BLaER1 treated with 17β-estradiol and CSF1 and Interleukin-3, amounts not matched to agents 10 nM and 100 nM (cell line): ENCODE measurements at regions not wholly inside any gene's neighbourhood (a gene's known extent, or its start where the extent isn't known, plus 50 kb on each side); places are given as distances from the start of the nearest gene placed in this dataset.

Experiments used
- H3K27ac ChIP-seq, 11 experiments: shearing (Covaris generic); formaldehyde crosslinking; 2 replicates each; pipeline ENCODE4 v1.8.1; 2022
- H3K27me3 ChIP-seq, 11 experiments: shearing (Covaris generic); formaldehyde crosslinking; 2 replicates each; pipeline ENCODE4 v1.8.1; 2022
- H3K36me3 ChIP-seq, 11 experiments: shearing (Covaris generic); formaldehyde crosslinking; 2 replicates each; pipeline ENCODE4 v1.8.1; 2022
- H3K4me1 ChIP-seq, 10 experiments: shearing (Covaris generic); formaldehyde crosslinking; 2 replicates each; pipeline ENCODE4 v1.8.1; 2022
- H3K4me2 ChIP-seq, 11 experiments: shearing (Covaris generic); formaldehyde crosslinking; 2 replicates each; pipeline ENCODE4 v1.8.1; 2022
- H3K4me3 ChIP-seq, 10 experiments: shearing (Covaris generic); formaldehyde crosslinking; 2 replicates each; pipeline ENCODE4 v1.8.1; 2022
- H3K9ac ChIP-seq, 11 experiments: shearing (Covaris generic); formaldehyde crosslinking; 2 replicates each; pipeline ENCODE4 v1.8.1; 2022
- H3K9me3 ChIP-seq, 11 experiments: shearing (Covaris generic); formaldehyde crosslinking; replicated peaks in 1 of 11; 2 replicates each; pipeline ENCODE4 v1.8.1; 2022
- H4K20me1 ChIP-seq, 11 experiments: shearing (Covaris generic); formaldehyde crosslinking; 2 replicates each; pipeline ENCODE4 v1.8.1; 2022
- Cebpa-rat ChIP-seq, 11 experiments: shearing (Covaris generic); IDR thresholded peaks; 2 replicates each; pipeline ENCODE4 v1.8.1; 2022

GRCh38 chr14:31947680-31948595 is 129.2 kb upstream of the ARHGAP5 start:
- Histone ChIP-seq H3K27ac (no peak overlapping the region), H3K27me3 (no peaks in the 10 kb centered on the region), H3K4me1 (peaks cover 0 to 22% (median 2%) of the 10 kb centered on the region in 10 experiments; a peak in 9 of 20 replicates), H3K9ac (no peak overlapping the region), H4K20me1 (no peaks in the 10 kb centered on the region), H3K9me3 (no peaks in the 10 kb centered on the region), H3K36me3 (no peaks in the 10 kb centered on the region), H3K4me2 (no peak overlapping the region), H3K4me3 (no peak overlapping the region)
- TF ChIP-seq Cebpa-rat (IDR thresholded peaks at IDR 0.05) = no peak

GRCh38 chr14:31949709-31950108 is 127.4 kb upstream of the ARHGAP5 start:
- Histone ChIP-seq H3K36me3 (no peaks in the 10 kb centered on the region), H3K9ac (no peak overlapping the region), H3K4me3 (no peak overlapping the region), H3K4me2 (no peak overlapping the region), H3K27me3 (no peaks in the 10 kb centered on the region), H3K4me1 (peaks cover 0 to 24% (median 9%) of the 10 kb centered on the region in 10 experiments; a peak in 12 of 20 replicates), H3K9me3 (no peaks in the 10 kb centered on the region), H3K27ac (no peak overlapping the region), H4K20me1 (no peaks in the 10 kb centered on the region)
- TF ChIP-seq Cebpa-rat (IDR thresholded peaks at IDR 0.05) = no peak

GRCh38 chr14:31950331-31950730 is 126.8 kb upstream of the ARHGAP5 start:
- TF ChIP-seq Cebpa-rat (IDR thresholded peaks at IDR 0.05) = no peak
- no peaks in the 10 kb centered on the region for H3K27me3 ChIP-seq
- H3K4me3 ChIP-seq = no peak overlapping the region
- H4K20me1 ChIP-seq = no peaks in the 10 kb centered on the region
- no peaks in the 10 kb centered on the region for H3K36me3 ChIP-seq
- no peak overlapping the region for H3K4me2 ChIP-seq
- H3K9me3 ChIP-seq = no peaks in the 10 kb centered on the region
- H3K4me1 ChIP-seq = peaks cover 0 to 24% (median 15%) of the 10 kb centered on the region in 10 experiments; a peak in 12 of 20 replicates
- no peak overlapping the region for H3K27ac ChIP-seq
- no peak overlapping the region for H3K9ac ChIP-seq

- no peak overlapping the region for H3K9ac ChIP-seq
- no peaks in the 10 kb centered on the region for H4K20me1 ChIP-seq
- no peak overlapping the region for H3K27ac ChIP-seq
- H3K4me2 ChIP-seq = no peak overlapping the region
- H3K4me3 ChIP-seq = no peak overlapping the region
- H3K36me3 ChIP-seq = no peaks in the 10 kb centered on the region
- peaks cover 0 to 30% (median 22%) of the 10 kb centered on the region in 10 experiments; a peak in 15 of 20 replicates for H3K4me1 ChIP-seq
- no peak for TF ChIP-seq Cebpa-rat (IDR thresholded peaks at IDR 0.05)
- H3K9me3 ChIP-seq = no peaks in the 10 kb centered on the region
- H3K27me3 ChIP-seq = no peaks in the 10 kb centered on the region
Measured at GRCh38 chr14:31950764-31951637, 126.1 kb upstream of the ARHGAP5 start.

- Histone ChIP-seq H3K27ac (no peak overlapping the region), H3K4me3 (no peak overlapping the region), H3K9me3 (no peaks in the 10 kb centered on the region), H3K4me2 (no peak overlapping the region), H3K4me1 (peaks cover 0 to 36% (median 26%) of the 10 kb centered on the region in 10 experiments; a peak in 15 of 20 replicates), H3K36me3 (no peaks in the 10 kb centered on the region), H3K9ac (no peak overlapping the region), H4K20me1 (no peaks in the 10 kb centered on the region), H3K27me3 (no peaks in the 10 kb centered on the region)
- no peak for TF ChIP-seq Cebpa-rat (IDR thresholded peaks at IDR 0.05)
Measured at GRCh38 chr14:31951638-31951964, 125.5 kb upstream of the ARHGAP5 start.

GRCh38 chr14:31952573-31952972 is 124.5 kb upstream of the ARHGAP5 start:
- no peak overlapping the region for H3K4me3 ChIP-seq
- no peak for TF ChIP-seq Cebpa-rat (IDR thresholded peaks at IDR 0.05)
- H4K20me1 ChIP-seq = no peaks in the 10 kb centered on the region
- H3K27me3 ChIP-seq = no peaks in the 10 kb centered on the region
- H3K4me2 ChIP-seq = peak overlapping the region in 5 of 11 experiments; percentile 28 to 54 (median 42); a peak in 10 of 22 replicates
- H3K9ac ChIP-seq = no peak overlapping the region
- H3K9me3 ChIP-seq = 0 out of 22 replicates have a peak, but pooled peaks cover 0 to 8% (median 0%) of the 10 kb centered on the region in 11 experiments
- peaks cover 0 to 44% (median 26%) of the 10 kb centered on the region in 10 experiments; a peak in 15 of 20 replicates for H3K4me1 ChIP-seq
- H3K36me3 ChIP-seq = no peaks in the 10 kb centered on the region
- H3K27ac ChIP-seq = no peak overlapping the region

- Histone ChIP-seq H3K4me2 (peak overlapping the region in 1 of 11 experiments; percentile 25; a peak in 2 of 22 replicates), H3K9me3 (0 out of 22 replicates have a peak, but pooled peaks cover 0 to 8% (median 0%) of the 10 kb centered on the region in 11 experiments), H3K9ac (no peak overlapping the region), H3K4me3 (no peak overlapping the region), H4K20me1 (no peaks in the 10 kb centered on the region), H3K27me3 (no peaks in the 10 kb centered on the region), H3K36me3 (no peaks in the 10 kb centered on the region), H3K4me1 (peaks cover 0 to 44% (median 26%) of the 10 kb centered on the region in 10 experiments; a peak in 15 of 20 replicates), H3K27ac (no peak overlapping the region)
- TF ChIP-seq Cebpa-rat (IDR thresholded peaks at IDR 0.05) = no peak
Measured at GRCh38 chr14:31953210-31953609, 123.9 kb upstream of the ARHGAP5 start.

GRCh38 chr14:31954991-31955390 is 122.1 kb upstream of the ARHGAP5 start:
- H3K4me1 ChIP-seq = peaks cover 0 to 44% (median 26%) of the 10 kb centered on the region in 10 experiments; a peak in 15 of 20 replicates
- TF ChIP-seq Cebpa-rat (IDR thresholded peaks at IDR 0.05) = no peak
- no peaks in the 10 kb centered on the region for H4K20me1 ChIP-seq
- no peak overlapping the region for H3K4me3 ChIP-seq
- no peak overlapping the region for H3K9ac ChIP-seq
- no peak overlapping the region for H3K27ac ChIP-seq
- H3K36me3 ChIP-seq = no peaks in the 10 kb centered on the region
- peak overlapping the region in 7 of 11 experiments; percentile 8 to 60 (median 44); a peak in 10 of 22 replicates for H3K4me2 ChIP-seq
- no peaks in the 10 kb centered on the region for H3K27me3 ChIP-seq
- peaks cover 0 to 8% (median 0%) of the 10 kb centered on the region in 11 experiments; a peak in 1 of 22 replicates for H3K9me3 ChIP-seq
